ENCODE measurements at regions not wholly inside any gene's neighbourhood (a gene's known extent, or its start where the extent isn't known, plus 50 kb on each side); places are given as distances from the start of the nearest gene placed in this dataset.

- H3K4me2 ChIP-seq (ENCODE audit: low read depth, low read length, poor library complexity, severe bottlenecking): no peak overlapping the region
- H3K79me2 ChIP-seq (ENCODE audit: insufficient read depth, low read length): no peaks in the 10 kb centered on the region
- no peaks in the 10 kb centered on the region for H3K36me3 ChIP-seq (ENCODE audit: insufficient read depth, low read length)
- no peaks in the 10 kb centered on the region for H3K9me2 ChIP-seq (replicated peaks; ENCODE audit: low read depth, low read length)
- H4K20me1 ChIP-seq (ENCODE audit: insufficient read depth, low read length, poor library complexity, severe bottlenecking): no peaks in the 10 kb centered on the region
- no peaks in the 10 kb centered on the region for H3K4me1 ChIP-seq (ENCODE audit: insufficient read depth, low read length, poor library complexity, severe bottlenecking)
- TF ChIP-seq CTCF (conservative IDR thresholded peaks at IDR 0.05; ENCODE audit: low read length): no peak
- no peak for TF ChIP-seq EZH2phosphoT487 (IDR thresholded peaks at IDR 0.05; ENCODE audit: borderline replicate concordance)
- H3F3A ChIP-seq (ENCODE audit: low read depth): no peaks in the 10 kb centered on the region
- H2AFZ ChIP-seq (ENCODE audit: low read length): no peak overlapping the region
- no peak overlapping the region for H3K4me3 ChIP-seq (ENCODE audit: low read length, poor library complexity, severe bottlenecking)
- H3K9ac ChIP-seq (ENCODE audit: low read depth, low read length, poor library complexity, severe bottlenecking): no peak overlapping the region
- no peaks in the 10 kb centered on the region for H3K9me3 ChIP-seq (ENCODE audit: insufficient read depth, low read depth, low read length)
- no peaks in the 10 kb centered on the region for H3K27me3 ChIP-seq (ENCODE audit: insufficient read depth, low read length, poor library complexity, severe bottlenecking)
These were observed 1110.0 kb upstream of the PCDH20 start for GRCh38 chr13:62525652-62526051.

DNA sequence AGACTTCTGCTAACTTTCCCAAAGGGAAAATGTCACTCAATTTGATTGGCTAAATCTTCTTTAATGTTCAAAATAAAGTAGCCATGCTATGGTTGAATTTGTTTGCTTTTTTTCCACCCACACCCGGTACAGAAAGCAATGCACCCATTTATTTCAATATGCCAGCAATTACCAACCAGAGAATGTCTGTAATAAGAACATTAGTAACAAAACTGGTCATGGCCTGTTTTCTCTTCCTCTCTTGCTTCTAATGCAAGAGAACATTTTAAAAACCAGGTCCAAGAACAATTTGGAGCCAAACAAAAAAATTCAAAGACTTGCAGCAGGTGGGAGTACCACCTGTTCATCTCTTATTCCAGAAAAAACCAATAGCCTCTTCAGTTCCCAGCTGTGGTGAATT, 1108.8 kb upstream of the PCDH20 start:
- no peak for TF ChIP-seq EZH2phosphoT487 (IDR thresholded peaks at IDR 0.05; ENCODE audit: borderline replicate concordance)
- TF ChIP-seq CTCF (conservative IDR thresholded peaks at IDR 0.05; ENCODE audit: low read length): no peak
- Histone ChIP-seq H3K4me2 (ENCODE audit: low read depth, low read length, poor library complexity, severe bottlenecking) (no peak overlapping the region), H3K4me1 (ENCODE audit: insufficient read depth, low read length, poor library complexity, severe bottlenecking) (no peaks in the 10 kb centered on the region), H3K36me3 (ENCODE audit: insufficient read depth, low read length) (no peaks in the 10 kb centered on the region), H3K27me3 (ENCODE audit: insufficient read depth, low read length, poor library complexity, severe bottlenecking) (no peaks in the 10 kb centered on the region), H4K20me1 (ENCODE audit: insufficient read depth, low read length, poor library complexity, severe bottlenecking) (no peaks in the 10 kb centered on the region), H2AFZ (ENCODE audit: low read length) (no peak overlapping the region), H3K9me3 (ENCODE audit: insufficient read depth, low read depth, low read length) (no peaks in the 10 kb centered on the region), H3K4me3 (ENCODE audit: low read length, poor library complexity, severe bottlenecking) (no peak overlapping the region), H3K9me2 (replicated peaks; ENCODE audit: low read depth, low read length) (no peaks in the 10 kb centered on the region), H3K79me2 (ENCODE audit: insufficient read depth, low read length) (no peaks in the 10 kb centered on the region), H3K9ac (ENCODE audit: low read depth, low read length, poor library complexity, severe bottlenecking) (no peak overlapping the region), H3F3A (ENCODE audit: low read depth) (no peaks in the 10 kb centered on the region)

DNA sequence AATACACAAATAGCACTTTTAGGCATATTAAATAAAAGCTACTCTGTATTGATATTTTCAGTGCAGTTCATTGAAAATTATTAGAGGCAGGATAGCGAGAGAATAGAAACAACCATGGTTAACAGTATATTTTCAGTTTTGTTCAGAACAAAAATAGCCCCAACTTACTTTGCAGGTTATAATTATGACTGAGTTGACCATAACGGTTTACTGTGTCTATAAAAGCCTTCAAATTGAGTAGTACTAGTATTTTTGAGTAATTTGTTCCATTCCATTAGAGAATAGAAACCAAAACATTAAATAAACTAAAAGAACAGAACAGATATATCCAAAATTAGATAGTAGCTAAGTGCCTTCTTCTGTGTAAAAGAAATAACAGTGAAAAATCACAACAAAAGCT, 1108.4 kb upstream of the PCDH20 start:
- Histone ChIP-seq H3K4me1 (ENCODE audit: insufficient read depth, low read length, poor library complexity, severe bottlenecking) (no peaks in the 10 kb centered on the region), H3K4me3 (ENCODE audit: low read length, poor library complexity, severe bottlenecking) (no peak overlapping the region), H3K9ac (ENCODE audit: low read depth, low read length, poor library complexity, severe bottlenecking) (no peak overlapping the region), H3K36me3 (ENCODE audit: insufficient read depth, low read length) (no peaks in the 10 kb centered on the region), H3K9me2 (replicated peaks; ENCODE audit: low read depth, low read length) (no peaks in the 10 kb centered on the region), H2AFZ (ENCODE audit: low read length) (no peak overlapping the region), H3K27me3 (ENCODE audit: insufficient read depth, low read length, poor library complexity, severe bottlenecking) (no peaks in the 10 kb centered on the region), H4K20me1 (ENCODE audit: insufficient read depth, low read length, poor library complexity, severe bottlenecking) (no peaks in the 10 kb centered on the region), H3K79me2 (ENCODE audit: insufficient read depth, low read length) (no peaks in the 10 kb centered on the region), H3K9me3 (ENCODE audit: insufficient read depth, low read depth, low read length) (no peaks in the 10 kb centered on the region), H3K4me2 (ENCODE audit: low read depth, low read length, poor library complexity, severe bottlenecking) (no peak overlapping the region), H3F3A (ENCODE audit: low read depth) (no peaks in the 10 kb centered on the region)
- TF ChIP-seq EZH2phosphoT487 (IDR thresholded peaks at IDR 0.05; ENCODE audit: borderline replicate concordance): no peak
- no peak for TF ChIP-seq CTCF (conservative IDR thresholded peaks at IDR 0.05; ENCODE audit: low read length)

All from Loucy (cell line).